ENCODE measurements at regions not wholly inside any gene's neighbourhood (a gene's known extent, or its start where the extent isn't known, plus 50 kb on each side); places are given as distances from the start of the nearest gene placed in this dataset.

DNA sequence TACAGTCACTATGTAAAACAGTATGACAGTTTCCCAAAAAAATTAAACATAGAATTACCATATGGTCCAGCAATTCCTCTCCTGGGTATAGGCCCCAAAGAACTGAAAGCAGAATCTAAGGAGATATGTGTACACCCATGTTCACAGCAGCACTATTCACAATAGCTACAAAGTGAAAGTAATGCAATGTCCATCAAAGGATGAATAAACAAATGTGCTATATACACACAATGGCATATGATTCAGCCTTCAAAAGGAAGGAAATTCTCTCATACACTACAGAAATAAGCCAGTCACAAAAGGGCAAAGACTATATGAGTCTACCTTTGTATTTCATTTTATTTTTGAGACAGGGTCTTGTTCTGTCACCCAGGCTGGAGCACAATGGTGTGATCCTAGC lies 120.4 kb downstream of the TOMM20 start:
- in situ Hi-C loops (cut with MboI; ENCODE audit: low pct_ligation_motif_present in 1 of 4, low pct_unique_long_range_greater_than_20kb in 1 of 4, low sequenced_read_pairs in 3 of 4) (no loop called here), intact Hi-C loops (cut with DNase I; ENCODE audit: low total_unique reads) (no loop called here)
- no peaks in the 10 kb centered on the region for H3K27me3 ChIP-seq
- no peak overlapping the region for H3K4me3 ChIP-seq
- TF ChIP-seq, protein P1, sequence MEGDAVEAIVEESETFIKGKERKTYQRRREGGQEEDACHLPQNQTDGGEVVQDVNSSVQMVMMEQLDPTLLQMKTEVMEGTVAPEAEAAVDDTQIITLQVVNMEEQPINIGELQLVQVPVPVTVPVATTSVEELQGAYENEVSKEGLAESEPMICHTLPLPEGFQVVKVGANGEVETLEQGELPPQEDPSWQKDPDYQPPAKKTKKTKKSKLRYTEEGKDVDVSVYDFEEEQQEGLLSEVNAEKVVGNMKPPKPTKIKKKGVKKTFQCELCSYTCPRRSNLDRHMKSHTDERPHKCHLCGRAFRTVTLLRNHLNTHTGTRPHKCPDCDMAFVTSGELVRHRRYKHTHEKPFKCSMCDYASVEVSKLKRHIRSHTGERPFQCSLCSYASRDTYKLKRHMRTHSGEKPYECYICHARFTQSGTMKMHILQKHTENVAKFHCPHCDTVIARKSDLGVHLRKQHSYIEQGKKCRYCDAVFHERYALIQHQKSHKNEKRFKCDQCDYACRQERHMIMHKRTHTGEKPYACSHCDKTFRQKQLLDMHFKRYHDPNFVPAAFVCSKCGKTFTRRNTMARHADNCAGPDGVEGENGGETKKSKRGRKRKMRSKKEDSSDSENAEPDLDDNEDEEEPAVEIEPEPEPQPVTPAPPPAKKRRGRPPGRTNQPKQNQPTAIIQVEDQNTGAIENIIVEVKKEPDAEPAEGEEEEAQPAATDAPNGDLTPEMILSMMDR (IDR thresholded peaks at IDR 0.05) = no peak
- TF ChIP-seq EP300 (IDR thresholded peaks at IDR 0.05; ENCODE audit: low read depth) (no peak), POLR2AphosphoS5 (IDR thresholded peaks at IDR 0.05) (no peak), POLR2A (IDR thresholded peaks at IDR 0.05) (no peak)
- H3K4me1 ChIP-seq = peaks cover 0 to 11% (median 4%) of the 10 kb centered on the region in 4 donors
- H3K27ac ChIP-seq = no peak overlapping the region
- no peaks in the 10 kb centered on the region for H3K9me3 ChIP-seq
- no peak for DNase-seq
- no peaks in the 10 kb centered on the region for H3K36me3 ChIP-seq

DNA sequence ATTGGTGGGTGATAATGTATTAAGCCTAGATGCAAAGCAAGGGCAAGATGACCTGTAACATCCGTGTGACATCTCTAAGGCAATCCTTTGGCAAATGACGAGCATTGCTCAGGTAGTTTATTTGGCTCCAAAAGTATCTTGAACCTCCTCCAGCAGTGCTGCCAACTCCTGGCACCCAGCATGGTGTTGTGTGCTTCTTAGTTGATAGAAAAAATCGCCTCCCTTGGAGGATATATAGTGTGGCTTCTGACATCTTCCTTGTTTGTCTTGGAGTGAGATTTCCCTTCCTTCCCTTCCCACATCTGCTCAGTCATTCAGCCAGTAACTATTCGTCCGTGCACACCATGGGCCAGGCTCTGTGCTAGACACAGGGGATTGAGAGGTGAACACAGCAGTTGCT lies 121.8 kb downstream of the TOMM20 start:
- TF ChIP-seq EP300 (IDR thresholded peaks at IDR 0.05; ENCODE audit: low read depth) (no peak), POLR2A (IDR thresholded peaks at IDR 0.05) (no peak), POLR2AphosphoS5 (IDR thresholded peaks at IDR 0.05) (no peak)
- TF ChIP-seq, protein P1 (IDR thresholded peaks at IDR 0.05) = no peak
- Histone ChIP-seq H3K27ac (no peak overlapping the region), H3K4me3 (no peak overlapping the region), H3K27me3 (no peaks in the 10 kb centered on the region), H3K9me3 (no peaks in the 10 kb centered on the region), H3K4me1 (peaks cover 0 to 4% (median 2%) of the 10 kb centered on the region in 4 donors), H3K36me3 (no peaks in the 10 kb centered on the region)
- in situ Hi-C loops (cut with MboI; ENCODE audit: low pct_ligation_motif_present in 1 of 4, low pct_unique_long_range_greater_than_20kb in 1 of 4, low sequenced_read_pairs in 3 of 4) = no loop called here
- 70 to 72% methylated on average over 3 to 5 of the region's 5 CpGs for WGBS, 2 donors (ENCODE audit: low coverage in 1 of 2)
- DNase-seq = no peak
- intact Hi-C loops (cut with DNase I; ENCODE audit: low total_unique reads) = no loop called here

DNA sequence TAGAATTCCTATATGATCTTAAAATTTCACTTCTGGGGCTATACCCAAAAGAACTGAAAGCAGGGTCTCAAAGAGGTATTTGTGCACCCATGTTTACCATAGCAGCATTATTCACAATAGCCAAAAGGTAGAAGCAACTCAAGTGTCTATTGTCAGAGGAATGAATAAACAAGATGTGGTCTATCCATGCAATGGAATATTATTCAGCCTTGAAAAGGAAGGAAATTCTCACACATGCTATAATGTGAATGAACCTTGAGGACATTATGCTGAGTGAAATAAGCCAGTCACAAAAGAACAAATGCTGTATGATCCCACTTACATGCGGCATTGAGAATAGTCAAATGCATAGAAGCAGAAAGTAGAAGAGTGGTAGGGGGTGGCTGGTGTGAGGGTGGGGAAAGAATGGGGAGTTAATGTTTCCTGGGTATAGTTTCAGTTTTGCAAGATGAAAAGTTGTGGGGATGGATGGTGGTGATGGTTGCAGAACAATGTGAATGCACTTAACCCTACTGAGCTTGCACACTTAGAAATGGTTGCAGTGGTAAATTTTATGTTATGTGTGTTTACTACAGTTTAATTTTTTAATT lies 122.4 kb downstream of the TOMM20 start:
- whole genome bisulfite sequencing, 2 donors (ENCODE audit: low coverage in 1 of 2) = 66 to 75% methylated on average over 1 of the region's 1 CpG
- in situ Hi-C loops (cut with MboI; ENCODE audit: low pct_ligation_motif_present in 1 of 4, low pct_unique_long_range_greater_than_20kb in 1 of 4, low sequenced_read_pairs in 3 of 4) = no loop called here

DNA sequence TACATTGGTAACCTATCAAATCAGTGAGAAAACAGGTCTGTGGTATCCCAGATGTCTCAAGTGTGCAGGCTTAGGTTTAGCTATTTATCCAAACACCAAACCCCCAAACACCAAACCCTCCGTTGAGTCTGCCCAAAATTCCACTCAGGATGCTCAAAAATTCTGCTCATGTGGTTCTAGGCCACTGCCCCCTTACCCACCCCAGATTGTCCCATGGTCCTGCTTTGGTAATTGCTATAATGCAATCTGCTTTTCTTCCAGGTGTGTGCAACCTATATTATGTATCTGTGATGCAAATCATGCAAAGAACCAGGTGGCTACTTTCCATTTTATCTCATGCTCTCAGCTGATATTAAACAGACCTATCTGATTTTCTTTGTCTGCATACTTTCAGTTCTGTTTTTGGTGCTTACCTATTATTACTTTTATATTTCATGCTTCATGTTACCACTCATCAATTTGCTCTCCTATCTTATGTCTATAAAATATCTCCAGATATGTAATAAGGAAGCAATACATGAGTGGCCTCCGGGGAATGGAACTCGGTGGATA lies 123.7 kb downstream of the TOMM20 start:
- WGBS, 2 donors (ENCODE audit: low coverage in 1 of 2) = 18 to 56% methylated on average over 2 to 3 of the region's 3 CpGs
- intact Hi-C loops (cut with DNase I; ENCODE audit: low total_unique reads) = no loop called here
- in situ Hi-C loops (cut with MboI; ENCODE audit: low pct_ligation_motif_present in 1 of 4, low pct_unique_long_range_greater_than_20kb in 1 of 4, low sequenced_read_pairs in 3 of 4) = no loop called here

More for the DNA sequence above, 122.4 kb downstream of the TOMM20 start:
- H3K4me1 ChIP-seq = peaks cover 0 to 4% (median 2%) of the 10 kb centered on the region in 4 donors
- no peaks in the 10 kb centered on the region for H3K36me3 ChIP-seq
- H3K4me3 ChIP-seq = no peak overlapping the region
- intact Hi-C loops (cut with DNase I; ENCODE audit: low total_unique reads) = no loop called here
- no peak for DNase-seq
- H3K27me3 ChIP-seq = no peaks in the 10 kb centered on the region
- no peak overlapping the region for H3K27ac ChIP-seq
- no peaks in the 10 kb centered on the region for H3K9me3 ChIP-seq
- no peak for TF ChIP-seq POLR2AphosphoS5 (IDR thresholded peaks at IDR 0.05)
- TF ChIP-seq, protein P1 (IDR thresholded peaks at IDR 0.05) = no peak
- TF ChIP-seq POLR2A (IDR thresholded peaks at IDR 0.05) = no peak
- TF ChIP-seq EP300 (IDR thresholded peaks at IDR 0.05; ENCODE audit: low read depth) = no peak

More for the DNA sequence above, 123.7 kb downstream of the TOMM20 start:
- no peak for DNase-seq
- Histone ChIP-seq H3K9me3 (no peaks in the 10 kb centered on the region), H3K36me3 (no peaks in the 10 kb centered on the region), H3K27ac (no peak overlapping the region), H3K27me3 (no peaks in the 10 kb centered on the region), H3K4me3 (no peak overlapping the region), H3K4me1 (peaks cover 0 to 13% (median 5%) of the 10 kb centered on the region in 4 donors)
- TF ChIP-seq POLR2AphosphoS5 (IDR thresholded peaks at IDR 0.05) (no peak), POLR2A (IDR thresholded peaks at IDR 0.05) (no peak), EP300 (IDR thresholded peaks at IDR 0.05; ENCODE audit: low read depth) (no peak)
- TF ChIP-seq, protein P1 (IDR thresholded peaks at IDR 0.05) = no peak

All from transverse colon (tissue), 4 donors.